HCT116 (cell line): ENCODE measurements at regions not wholly inside any gene's neighbourhood (a gene's known extent, or its start where the extent isn't known, plus 50 kb on each side); places are given as distances from the start of the nearest gene placed in this dataset.

ENCODE experiments used
- ATAC-seq: fragments of 200-7000 bp; cut with Tn5 transposase; 2 replicates; pipeline ENCODE4 v1.9.1; 2020; ENCODE audit warnings: mild to moderate bottlenecking, moderate library complexity
- BruUV-seq: library from RNA; stranded (reverse); fragments of 400-500 nt; replicated peaks from 2 replicates; lab custom pipeline; 2021; lab: Mats Ljungman, UMichigan
- CTCF ChIA-PET: fragments of 300-600 bp; sonication (Branson Sonifier 250); formaldehyde crosslinking; loops from one replicate; lab custom pipeline; 2021; ENCODE audit warnings: antibody characterized with exemption; lab: Charles Lee
- POLR2A ChIA-PET: fragments of 300-600, 350-600 bp; sonication (Branson Sonifier 250); formaldehyde crosslinking; loops from one replicate; lab custom pipeline; 2021; ENCODE audit warnings: antibody characterized with exemption; lab: Charles Lee
- RAD21 ChIA-PET, 2 experiments: fragments of 300-600 bp; sonication (Branson Sonifier 250); formaldehyde crosslinking; loops; one replicate each; lab custom pipeline; 2023; ENCODE audit warnings: low total read pairs in 2 of 2; ENCODE audit not compliant: uncharacterized antibody in 2 of 2, unreplicated experiment in 2 of 2, low non-redundant PET in 1 of 2; lab: Charles Lee
- DNase-seq: peaks from one replicate; pipeline ENCODE4 v3.0.0-alpha.2; 2010; ENCODE audit warnings: low read depth, low spot score
- H2AFZ ChIP-seq: fragments of 200-600 bp; shearing (Covaris generic), sonication (generic); 2 replicates; pipeline ENCODE4 v1.6.1; 2017; ENCODE audit warnings: low read depth, mixed run types, mixed read lengths, antibody characterized with exemption, low read length; ENCODE audit not compliant: poor library complexity, severe bottlenecking
- H3K27ac ChIP-seq: 2 replicates; pipeline ENCODE4 v1.5.1; 2012; ENCODE audit warnings: low read depth, low read length
- H3K27me3 ChIP-seq: fragments of 200-600 bp; sonication (generic); 2 replicates; pipeline ENCODE4 v1.6.1; 2016; ENCODE audit warnings: mixed run types, low read length, mixed read lengths; ENCODE audit not compliant: insufficient read depth
- H3K36me3 ChIP-seq, 2 experiments: fragments of 200-500 bp in 1 of 2; fragments of 200-600 bp in 1 of 2; sonication (Bioruptor generic) in 1 of 2; sonication (generic) in 1 of 2; 2 replicates each; pipeline versions ENCODE4 v1.5.1 to v1.6.1; 2014 to 2016; ENCODE audit warnings: low read length in 2 of 2, inconsistent platforms in 1 of 2, mixed read lengths in 1 of 2, mixed run types in 1 of 2; ENCODE audit not compliant: insufficient read depth in 2 of 2, control insufficient read depth in 1 of 2
- H3K4me1 ChIP-seq, 2 experiments: fragments of 200-600 bp in 1 of 2; sonication (generic) in 1 of 2; 2 replicates each; pipeline versions ENCODE4 v1.5.1 to v1.6.1; 2012 to 2017; ENCODE audit warnings: low read length in 2 of 2, inconsistent platforms in 1 of 2, mild to moderate bottlenecking in 1 of 2, mixed read lengths in 1 of 2, mixed run types in 1 of 2, moderate library complexity in 1 of 2; ENCODE audit not compliant: insufficient read depth in 2 of 2, control insufficient read depth in 1 of 2
- H3K4me2 ChIP-seq: fragments of 200-600 bp; sonication (generic); 2 replicates; pipeline ENCODE4 v1.6.1; 2017; ENCODE audit warnings: mixed run types, low read length, mixed read lengths
- H3K4me3 ChIP-seq, 2 experiments: fragments of 200-600 bp in 1 of 2; sonication (generic) in 1 of 2; replicated peaks in 1 of 2; 2 replicates each; pipeline ENCODE4 v1.5.1; 2011 to 2016; ENCODE audit warnings: low read length in 2 of 2, control low read depth in 1 of 2, low read depth in 1 of 2, mild to moderate bottlenecking in 1 of 2, mixed read lengths in 1 of 2, mixed run types in 1 of 2
- H3K79me2 ChIP-seq: fragments of 200-600 bp; sonication (generic); 2 replicates; pipeline ENCODE4 v1.6.1; 2017; ENCODE audit warnings: mild to moderate bottlenecking, mixed run types, low read length, moderate library complexity, mixed read lengths; ENCODE audit not compliant: insufficient read depth
- H3K9ac ChIP-seq: fragments of 200-600 bp; sonication (generic); 2 replicates; pipeline ENCODE4 v1.6.1; 2016; ENCODE audit warnings: low read length, mixed read lengths
- H3K9me2 ChIP-seq: fragments of 200-600 bp; sonication (generic), shearing (Covaris generic); 2 replicates; pipeline ENCODE4 v1.6.1; 2017; ENCODE audit warnings: mixed run types, mild to moderate bottlenecking, moderate library complexity; ENCODE audit not compliant: insufficient read depth
- H3K9me3 ChIP-seq, 2 experiments: fragments of 200-500 bp in 1 of 2; fragments of 200-600 bp in 1 of 2; sonication (Bioruptor generic) in 1 of 2; sonication (generic) in 1 of 2; 2 replicates each; pipeline ENCODE4 v1.6.1; 2014 to 2017; ENCODE audit warnings: low read length in 2 of 2, mixed read lengths in 2 of 2, inconsistent platforms in 1 of 2, low read depth in 1 of 2, mild to moderate bottlenecking in 1 of 2, mixed run types in 1 of 2, moderate library complexity in 1 of 2; ENCODE audit not compliant: control insufficient read depth in 1 of 2, insufficient read depth in 1 of 2
- H4K20me1 ChIP-seq: fragments of 200-600 bp; sonication (generic), shearing (Covaris generic); 2 replicates; pipeline ENCODE4 v1.6.1; 2017; ENCODE audit warnings: mixed run types, mild to moderate bottlenecking, moderate library complexity; ENCODE audit not compliant: insufficient read depth
- CBX3 ChIP-seq: IDR thresholded peaks from 2 replicates; pipeline ENCODE4 v1.6.1; 2012; ENCODE audit warnings: low read depth
- CEBPB ChIP-seq: IDR thresholded peaks from 2 replicates; pipeline ENCODE4 v1.6.1; 2012; ENCODE audit warnings: low read depth
- EGR1 ChIP-seq: IDR thresholded peaks from 2 replicates; pipeline ENCODE4 v1.6.1; 2012; ENCODE audit warnings: low read depth
- EZH2phosphoT487 ChIP-seq: fragments of 200-600 bp; IDR thresholded peaks from 2 replicates; pipeline ENCODE4 v1.6.1; 2018; ENCODE audit warnings: antibody characterized with exemption, borderline replicate concordance
- FOSL1 ChIP-seq: IDR thresholded peaks from 2 replicates; pipeline ENCODE4 v1.6.1; 2012; ENCODE audit warnings: low read depth
- RAD21 ChIP-seq: IDR thresholded peaks from 2 replicates; pipeline ENCODE4 v1.6.1; 2012; ENCODE audit warnings: low read depth, mild to moderate bottlenecking
- SP1 ChIP-seq: IDR thresholded peaks from 2 replicates; pipeline ENCODE4 v1.6.1; 2012; ENCODE audit warnings: low read depth
- YY1 ChIP-seq: IDR thresholded peaks from 2 replicates; pipeline ENCODE4 v1.6.1; 2011; ENCODE audit warnings: low read length, low read depth, moderate library complexity, mild to moderate bottlenecking; ENCODE audit not compliant: insufficient replicate concordance; ENCODE audit errors: extremely low read depth
- intact Hi-C: fragments of 100-400 bp; cut with micrococcal nuclease; formaldehyde crosslinking; loops from 2 replicates; pipeline ENCODE4 v1.10.0; 2022
- TF ChIP-seq, protein P1 (sequence below), 3 experiments: fragments of 200-600 bp in 1 of 3; sonication (generic) in 1 of 3; IDR thresholded peaks in 2 of 3; conservative IDR thresholded peaks in 1 of 3; 2 replicates each; pipeline ENCODE4 v1.5.1; 2012 to 2017; ENCODE audit warnings: low read depth in 2 of 3, low read length in 2 of 3, antibody characterized with exemption in 1 of 3, borderline replicate concordance in 1 of 3, control low read depth in 1 of 3, mild to moderate bottlenecking in 1 of 3, mixed read lengths in 1 of 3, mixed run types in 1 of 3, moderate library complexity in 1 of 3; ENCODE audit not compliant: insufficient read depth in 1 of 3

DNA sequence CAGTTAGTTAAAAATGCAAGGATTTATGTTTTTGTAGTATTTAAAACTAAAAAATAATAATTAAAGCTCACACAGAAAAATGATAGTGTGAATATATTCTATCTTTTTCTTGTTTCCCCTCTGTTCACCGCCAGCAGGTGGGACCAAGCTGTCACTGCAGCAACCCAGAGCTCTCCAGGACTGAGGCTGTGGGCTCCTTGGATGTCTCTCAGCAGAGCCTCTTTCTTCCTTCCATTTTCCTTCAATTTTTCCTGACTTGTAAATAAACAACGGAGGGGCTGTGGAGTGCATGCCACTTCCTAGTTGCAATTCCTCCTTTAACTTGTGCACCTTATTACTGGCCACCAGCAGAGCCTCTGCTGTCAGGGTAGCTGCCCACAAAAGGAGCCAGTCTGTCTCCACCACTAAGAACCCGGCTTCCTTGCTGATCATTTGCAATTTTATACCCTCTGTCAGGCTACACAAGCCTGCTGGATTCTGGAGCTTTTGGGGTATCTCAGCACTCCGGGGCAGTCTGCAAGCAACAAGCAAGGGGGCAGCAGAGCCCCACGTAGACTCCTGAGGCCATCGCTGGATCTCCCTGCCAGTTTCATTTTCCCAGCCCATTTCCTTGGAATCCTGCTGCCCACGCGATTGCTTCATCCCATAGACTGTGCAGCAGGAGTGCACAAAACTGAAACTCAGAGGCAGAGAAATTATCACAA, 1467.4 kb downstream of the C4orf33 start:
- H3K9ac ChIP-seq = no peak overlapping the region; the same call in 1 of the 2 replicates
- peak; percentile 96 for ATAC-seq
- no peak overlapping the region for H3K27ac ChIP-seq
- RAD21 ChIA-PET = interaction anchor here in 1 of 2 experiments (0.9 kb wide), 1 partner anchor 246 kb away, joined by 5 read pairs; no protein-coding TSS in a partner anchor
- intact Hi-C loops = loop anchor here (2.0 to 5.0 kb wide), 2 partner anchors 245 to 529 kb away; no protein-coding TSS in a partner anchor
- peak overlapping the region; percentile 89 for H2AFZ ChIP-seq
- H4K20me1 ChIP-seq = no peaks in the 10 kb centered on the region
- H3K9me3 ChIP-seq = no peaks in the 10 kb centered on the region
- peak; percentile 66 for DNase-seq
- no peaks in the 10 kb centered on the region for H3K9me2 ChIP-seq
- H3K36me3 ChIP-seq = no peaks in the 10 kb centered on the region
- POLR2A ChIA-PET = no interaction called here
- H3K4me2 ChIP-seq = peak overlapping the region; percentile 86
- H3K4me1 ChIP-seq = peaks cover 0 to 13% of the 10 kb centered on the region in 2 experiments; a peak in 2 of 4 replicates
- TF ChIP-seq SP1 (no peak), CBX3 (0 out of 2 replicates have a peak, but pooled peaks have one; percentile 34), RAD21 (peak; percentile 86), EGR1 (peak; percentile 87), EZH2phosphoT487 (no peak), CEBPB (peak; percentile 88), FOSL1 (no peak), YY1 (peak; percentile 15)
- TF ChIP-seq, protein P1, sequence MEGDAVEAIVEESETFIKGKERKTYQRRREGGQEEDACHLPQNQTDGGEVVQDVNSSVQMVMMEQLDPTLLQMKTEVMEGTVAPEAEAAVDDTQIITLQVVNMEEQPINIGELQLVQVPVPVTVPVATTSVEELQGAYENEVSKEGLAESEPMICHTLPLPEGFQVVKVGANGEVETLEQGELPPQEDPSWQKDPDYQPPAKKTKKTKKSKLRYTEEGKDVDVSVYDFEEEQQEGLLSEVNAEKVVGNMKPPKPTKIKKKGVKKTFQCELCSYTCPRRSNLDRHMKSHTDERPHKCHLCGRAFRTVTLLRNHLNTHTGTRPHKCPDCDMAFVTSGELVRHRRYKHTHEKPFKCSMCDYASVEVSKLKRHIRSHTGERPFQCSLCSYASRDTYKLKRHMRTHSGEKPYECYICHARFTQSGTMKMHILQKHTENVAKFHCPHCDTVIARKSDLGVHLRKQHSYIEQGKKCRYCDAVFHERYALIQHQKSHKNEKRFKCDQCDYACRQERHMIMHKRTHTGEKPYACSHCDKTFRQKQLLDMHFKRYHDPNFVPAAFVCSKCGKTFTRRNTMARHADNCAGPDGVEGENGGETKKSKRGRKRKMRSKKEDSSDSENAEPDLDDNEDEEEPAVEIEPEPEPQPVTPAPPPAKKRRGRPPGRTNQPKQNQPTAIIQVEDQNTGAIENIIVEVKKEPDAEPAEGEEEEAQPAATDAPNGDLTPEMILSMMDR (IDR thresholded peaks at IDR 0.05 in 2 of 3, conservative IDR thresholded peaks at IDR 0.05 in 1 of 3; ENCODE audit: borderline replicate concordance in 1 of 3, insufficient read depth in 1 of 3, low read depth in 2 of 3, low read length in 2 of 3) = peak; percentile 34 to 81 (median 76); a peak in 5 of 6 replicates
- BruUV-seq = no TSS peak
- CTCF ChIA-PET = interaction anchor here (0.6 to 1.4 kb wide), 6 partner anchors 11 to 524 kb away, joined by 3 to 5 read pairs (median 3); no protein-coding TSS in a partner anchor
- H3K79me2 ChIP-seq = no peaks in the 10 kb centered on the region
- peak overlapping the region; percentile 36 to 58 for H3K4me3 ChIP-seq
- no peaks in the 10 kb centered on the region for H3K27me3 ChIP-seq
